ENCODE measurements at regions not wholly inside any gene's neighbourhood (a gene's known extent, or its start where the extent isn't known, plus 50 kb on each side); places are given as distances from the start of the nearest gene placed in this dataset.

- no peak for TF ChIP-seq CHD7 (IDR thresholded peaks at IDR 0.05; ENCODE audit: insufficient replicate concordance, low read length)
- no peak for TF ChIP-seq TEAD4 (IDR thresholded peaks at IDR 0.05; ENCODE audit: low read depth, low read length)
- TF ChIP-seq TBP (IDR thresholded peaks at IDR 0.05; ENCODE audit: low read depth, low read length), result no peak
- TF ChIP-seq RBBP5 (IDR thresholded peaks at IDR 0.05; ENCODE audit: borderline replicate concordance, low read depth, low read length), result no peak
Observed at GRCh38 chr2:133856678-133857077, 288.4 kb upstream of the NCKAP5 start (continued).

Data from H1 (cell line).